Ramos (cell line): ENCODE measurements at regions not wholly inside any gene's neighbourhood (a gene's known extent, or its start where the extent isn't known, plus 50 kb on each side); places are given as distances from the start of the nearest gene placed in this dataset.

ENCODE experiments used
- in situ Hi-C: fragments of 300-500 bp; cut with MboI; formaldehyde crosslinking; loops from one replicate; pipeline ENCODE4 v1.14.3; 2022; ENCODE audit warnings: low sequenced_read_pairs; ENCODE audit not compliant: unreplicated experiment

- in situ Hi-C loops: no loop called here
Measured at GRCh38 chr1:68551459-68551858, 54.6 kb upstream of the DEPDC1 start.

- in situ Hi-C loops: no loop called here
Measured at GRCh38 chr1:68558321-68559026, 61.6 kb upstream of the DEPDC1 start.

GRCh38 chr1:68565923-68566322 lies 69.0 kb upstream of the DEPDC1 start:
- in situ Hi-C loops: no loop called here

- in situ Hi-C loops: no loop called here
Measured at GRCh38 chr1:68570871-68571270, 74.0 kb upstream of the DEPDC1 start.

GRCh38 chr1:68571454-68572235 lies 74.8 kb upstream of the DEPDC1 start:
- in situ Hi-C loops: no loop called here

GRCh38 chr1:68585351-68585750 lies 88.5 kb upstream of the DEPDC1 start:
- in situ Hi-C loops: loop anchor here (25.0 kb wide), 1 partner anchor 1152 kb away; no protein-coding TSS in a partner anchor

- in situ Hi-C loops: loop anchor here (25.0 kb wide), 1 partner anchor 1151 kb away; no protein-coding TSS in a partner anchor
Measured at GRCh38 chr1:68586766-68587165, 89.9 kb upstream of the DEPDC1 start.

- in situ Hi-C loops: loop anchor here (25.0 kb wide), 1 partner anchor 1149 kb away; no protein-coding TSS in a partner anchor
Measured at GRCh38 chr1:68588304-68588703, 91.4 kb upstream of the DEPDC1 start.

GRCh38 chr1:68590473-68590872 lies 93.6 kb upstream of the DEPDC1 start:
- in situ Hi-C loops: loop anchor here (25.0 kb wide), 1 partner anchor 1147 kb away; no protein-coding TSS in a partner anchor

GRCh38 chr1:68594851-68595250 lies 98.0 kb upstream of the DEPDC1 start:
- in situ Hi-C loops: loop anchor here (25.0 kb wide), 1 partner anchor 1142 kb away; no protein-coding TSS in a partner anchor

GRCh38 chr1:68600049-68600661 lies 103.3 kb upstream of the DEPDC1 start:
- in situ Hi-C loops: no loop called here

- in situ Hi-C loops: no loop called here
Measured at GRCh38 chr1:68608289-68608688, 111.4 kb upstream of the DEPDC1 start.

- in situ Hi-C loops: no loop called here
Measured at GRCh38 chr1:68615312-68615711, 118.4 kb upstream of the DEPDC1 start.

GRCh38 chr1:68617942-68618341 lies 121.1 kb upstream of the DEPDC1 start:
- in situ Hi-C loops: no loop called here

- in situ Hi-C loops: no loop called here
Measured at GRCh38 chr1:68620571-68620970, 123.7 kb upstream of the DEPDC1 start.

GRCh38 chr1:68623700-68624099 lies 126.8 kb upstream of the DEPDC1 start:
- in situ Hi-C loops: no loop called here

GRCh38 chr1:68624233-68624632 lies 127.4 kb upstream of the DEPDC1 start:
- in situ Hi-C loops: no loop called here

- in situ Hi-C loops: no loop called here
Measured at GRCh38 chr1:68625624-68626023, 128.7 kb upstream of the DEPDC1 start.

GRCh38 chr1:68633141-68633919 lies 136.4 kb upstream of the DEPDC1 start:
- in situ Hi-C loops: no loop called here

GRCh38 chr1:68644504-68644903 lies 147.6 kb upstream of the DEPDC1 start:
- in situ Hi-C loops: no loop called here
